ENCODE measurements at regions not wholly inside any gene's neighbourhood (a gene's known extent, or its start where the extent isn't known, plus 50 kb on each side); places are given as distances from the start of the nearest gene placed in this dataset.

- no peak for DNase-seq
Observed at GRCh38 chr5:74420947-74421346, 219.6 kb downstream of the ENC1 start.

GRCh38 chr5:74420220-74420619, 220.3 kb downstream of the ENC1 start:
- no peak for DNase-seq

- DNase-seq: no peak
Observed at GRCh38 chr5:74419468-74419867, 221.1 kb downstream of the ENC1 start.

DNA sequence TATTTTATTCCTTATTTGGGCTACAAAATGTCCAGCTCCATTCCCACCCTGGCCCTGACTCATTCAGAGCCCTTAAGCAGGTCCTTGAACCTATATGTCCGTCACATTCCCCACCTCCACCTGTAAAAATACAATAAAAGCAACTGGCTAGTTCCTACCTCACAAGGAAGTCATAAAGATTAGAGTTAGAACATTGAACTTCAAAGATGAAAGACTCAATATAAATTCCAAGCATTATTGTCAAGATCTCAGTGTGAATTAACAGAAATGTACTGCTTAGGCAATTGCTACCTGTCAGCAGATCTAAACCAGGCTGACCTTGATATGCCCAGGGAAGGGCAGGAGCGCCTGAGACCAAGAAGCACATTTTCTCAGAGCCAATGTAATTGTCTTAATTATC, 221.8 kb downstream of the ENC1 start:
- DNase-seq: no peak

GRCh38 chr5:74418261-74418660, 222.3 kb downstream of the ENC1 start:
- no peak for DNase-seq

GRCh38 chr5:74415695-74416102, 224.8 kb downstream of the ENC1 start:
- DNase-seq: peak; percentile 42

GRCh38 chr5:74414228-74414627, 226.3 kb downstream of the ENC1 start:
- no peak for DNase-seq

DNA sequence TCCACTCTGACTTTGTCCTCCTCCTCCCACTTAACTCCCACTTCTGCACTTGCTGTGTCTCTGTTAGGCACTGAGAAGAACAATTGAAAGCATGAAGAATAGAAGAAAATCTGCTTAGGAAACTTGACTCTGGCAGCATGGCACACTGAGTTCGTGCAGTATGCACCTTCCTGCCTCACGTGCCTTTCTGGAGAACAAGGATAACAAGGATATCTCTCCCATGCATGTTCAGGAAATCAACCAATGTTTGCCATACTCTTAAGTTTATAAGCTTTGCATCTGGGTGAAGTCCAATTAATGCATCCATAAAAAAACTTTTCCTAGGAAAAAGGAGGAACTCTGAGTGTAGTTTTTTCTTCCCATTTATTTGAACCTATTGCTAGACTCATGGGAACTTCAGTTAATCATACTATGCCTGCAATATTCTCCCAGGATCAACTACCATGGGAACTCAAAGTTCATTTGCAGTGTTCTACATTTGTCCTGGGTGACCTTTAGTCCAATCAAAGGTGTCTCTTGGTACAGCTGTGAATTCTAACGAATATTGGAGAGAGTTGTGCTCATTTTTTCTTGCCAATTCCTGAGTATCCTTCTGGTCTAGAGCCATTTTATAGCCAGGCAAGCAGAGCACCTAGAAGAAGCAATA, 227.0 kb downstream of the ENC1 start:
- no peak for DNase-seq

DNA sequence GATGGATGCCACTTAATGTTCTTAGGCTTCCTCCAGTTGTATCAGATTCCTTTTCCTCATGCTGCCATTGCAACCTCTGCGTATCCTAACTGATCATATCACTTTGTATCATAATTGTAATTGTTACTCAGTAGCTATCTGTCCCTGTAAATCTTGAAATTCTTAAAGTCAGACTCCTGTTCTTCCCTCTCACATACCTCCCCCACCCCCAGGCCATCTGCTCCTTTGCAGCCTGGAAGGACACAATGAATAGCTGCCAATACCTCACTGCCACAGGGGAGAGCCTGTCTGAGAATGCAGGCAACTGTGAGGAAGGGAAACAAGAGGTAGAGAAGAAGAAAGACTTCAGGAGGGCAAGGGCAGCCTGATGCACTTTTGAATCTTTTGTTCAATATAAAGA, 228.5 kb downstream of the ENC1 start:
- DNase-seq: no peak

DNA sequence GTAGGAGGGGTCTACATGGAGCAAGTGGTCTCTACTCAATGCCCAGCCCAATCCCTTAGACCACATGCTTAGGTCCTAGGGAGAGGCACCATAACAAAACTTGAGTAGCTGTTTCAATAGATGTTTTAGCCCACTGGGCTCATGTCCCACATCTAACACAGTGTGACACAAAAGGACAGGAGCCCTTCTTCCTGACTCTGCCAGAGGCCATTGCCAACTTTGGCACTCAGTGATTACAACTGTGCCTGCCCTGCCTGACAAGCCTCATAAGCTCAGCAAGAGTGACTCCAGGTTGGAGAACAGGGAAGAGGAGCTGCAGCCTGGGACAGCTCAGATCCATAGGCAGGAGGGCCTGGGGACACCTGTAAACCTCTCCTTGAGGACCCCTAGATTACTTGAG, 230.8 kb downstream of the ENC1 start:
- no peak for DNase-seq

GRCh38 chr5:74409166-74409706, 231.3 kb downstream of the ENC1 start:
- DNase-seq: no peak

GRCh38 chr5:74408150-74409043, 232.1 kb downstream of the ENC1 start:
- DNase-seq: peak; percentile 44

GRCh38 chr5:74407701-74408100, 232.8 kb downstream of the ENC1 start:
- DNase-seq: no peak

DNA sequence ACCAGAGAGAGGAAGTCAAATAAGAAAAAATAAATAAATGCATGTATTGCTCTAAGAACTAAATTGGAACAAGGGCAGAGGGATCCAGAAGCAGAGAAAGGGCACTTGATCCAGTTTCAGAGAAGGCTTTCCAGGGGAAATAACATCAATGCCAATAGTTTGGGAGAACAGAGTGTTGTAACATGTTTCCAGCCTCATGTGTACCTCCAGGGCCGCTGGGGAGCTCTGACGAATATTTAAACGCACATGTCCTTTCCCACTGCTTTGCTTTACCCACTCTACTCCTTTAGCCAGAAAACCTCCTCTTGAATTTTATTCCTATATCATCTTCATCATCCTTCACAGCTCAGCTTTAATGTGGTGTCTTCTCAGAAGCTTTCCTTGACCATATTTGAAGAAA, 233.7 kb downstream of the ENC1 start:
- DNase-seq: no peak

DNA sequence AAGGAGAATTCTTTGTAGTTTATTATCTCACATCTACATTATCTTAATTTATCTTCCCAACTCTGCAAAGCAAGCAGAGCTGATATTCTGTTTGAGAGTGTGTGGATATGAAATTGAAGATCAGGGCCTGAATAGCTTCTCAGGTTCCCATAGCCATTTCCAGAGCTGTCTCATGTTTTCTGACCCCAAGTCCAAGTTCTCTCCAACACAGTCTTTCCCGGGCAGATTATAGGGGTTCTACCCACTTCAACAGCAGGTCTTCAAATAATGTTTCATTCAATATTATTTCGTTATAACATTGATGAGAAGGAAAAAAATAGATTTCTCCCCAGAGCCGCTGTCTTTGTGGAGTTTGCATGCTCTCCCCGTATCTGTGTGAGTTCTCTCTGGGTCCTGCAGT, 234.9 kb downstream of the ENC1 start:
- no peak for DNase-seq

DNA sequence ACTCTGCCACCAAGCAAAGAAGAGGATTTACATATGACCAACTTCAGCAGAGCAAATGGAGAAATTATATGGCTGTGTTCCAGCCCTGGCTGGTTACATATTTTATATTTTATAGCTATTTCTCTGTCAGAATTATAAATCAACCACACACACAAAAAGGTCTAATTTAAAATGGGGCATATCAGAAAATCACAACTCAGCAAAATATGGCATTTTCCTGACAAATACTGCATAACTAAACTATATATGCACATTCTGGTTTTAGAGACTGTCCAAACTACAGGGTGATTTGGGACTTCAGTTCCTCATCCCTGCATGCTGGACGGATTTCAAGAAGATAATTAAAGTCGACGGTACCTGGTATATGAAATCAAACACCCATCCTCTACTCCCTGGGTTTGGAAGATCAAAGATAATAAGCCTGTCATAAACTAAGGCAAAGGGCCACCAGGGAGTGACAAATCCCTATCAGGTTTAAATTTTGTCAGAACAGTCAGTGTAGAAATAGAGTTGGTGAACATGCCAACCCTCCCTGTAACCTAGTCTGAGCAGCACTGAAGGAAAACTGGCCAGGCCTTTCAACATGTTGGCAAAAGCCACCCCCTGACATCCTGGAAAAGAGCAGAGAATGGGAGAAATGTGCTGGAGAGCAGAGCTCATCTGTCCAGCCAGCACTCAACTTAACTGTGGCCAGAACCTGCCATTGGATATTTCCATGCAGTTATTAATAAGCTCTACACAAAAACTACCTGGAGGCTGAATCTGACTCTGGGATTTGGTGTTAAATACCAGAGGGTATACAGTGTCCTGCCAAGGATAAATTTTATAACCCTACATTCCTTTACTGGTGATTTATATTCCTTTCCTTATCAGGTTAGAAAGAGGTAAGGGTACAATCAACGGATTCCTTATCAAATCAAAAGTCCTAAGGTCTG, 235.7 kb downstream of the ENC1 start:
- no peak for DNase-seq

- no peak for DNase-seq
Observed at GRCh38 chr5:74403771-74404170, 236.8 kb downstream of the ENC1 start.

DNA sequence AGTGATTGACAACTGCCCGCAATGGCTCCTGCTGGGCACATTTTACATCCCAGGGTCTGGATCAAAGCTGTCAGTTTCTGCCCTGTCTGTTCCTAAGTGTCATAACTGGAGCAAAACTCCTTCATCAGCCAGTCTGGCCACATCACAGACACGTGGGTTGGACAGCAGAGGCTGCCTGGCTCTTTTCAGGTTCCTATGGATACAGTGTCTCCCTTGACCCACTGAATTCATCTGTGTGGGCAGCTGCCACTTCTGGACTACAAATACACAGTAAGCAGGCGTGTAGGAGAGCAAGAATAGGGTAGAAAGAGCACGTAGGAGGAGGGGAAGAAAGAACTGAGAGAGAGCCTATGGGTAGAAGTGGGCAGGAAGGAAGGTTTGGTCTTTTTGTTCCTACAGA, 238.0 kb downstream of the ENC1 start:
- no peak for DNase-seq

- DNase-seq: no peak
Observed at GRCh38 chr5:74401946-74402320, 238.6 kb downstream of the ENC1 start.

DNA sequence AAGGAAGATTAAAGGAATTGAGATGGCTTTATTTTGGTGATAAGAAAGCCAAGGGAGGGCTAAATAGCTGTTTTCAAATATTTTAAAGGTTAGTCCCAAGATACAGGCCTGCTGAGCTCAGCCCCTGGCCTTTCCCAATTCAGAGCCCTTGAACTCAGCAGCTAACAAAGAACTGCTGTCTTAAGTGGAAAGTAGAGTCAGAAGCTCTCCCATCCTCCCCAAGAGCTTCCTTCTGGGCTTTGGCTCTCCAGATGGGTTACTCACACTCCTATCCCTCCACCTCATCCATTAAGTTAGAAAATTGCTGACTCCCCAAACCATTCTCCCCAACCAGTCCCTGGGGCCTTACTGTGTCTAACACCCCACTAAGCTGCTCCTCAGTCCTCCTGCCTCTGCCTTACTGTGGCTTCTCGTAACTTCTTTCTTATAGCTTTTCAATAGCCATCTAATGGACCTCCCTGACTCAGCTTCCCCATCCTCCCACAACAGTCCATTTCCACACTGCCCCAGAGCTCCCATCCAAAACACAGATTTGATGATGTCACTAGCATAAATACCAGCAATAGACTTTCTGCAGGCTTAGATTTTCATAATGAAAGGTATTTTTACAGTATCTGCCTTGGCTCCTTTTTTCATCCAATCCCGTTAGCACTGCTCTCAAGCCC, 239.1 kb downstream of the ENC1 start:
- no peak for DNase-seq

DNA sequence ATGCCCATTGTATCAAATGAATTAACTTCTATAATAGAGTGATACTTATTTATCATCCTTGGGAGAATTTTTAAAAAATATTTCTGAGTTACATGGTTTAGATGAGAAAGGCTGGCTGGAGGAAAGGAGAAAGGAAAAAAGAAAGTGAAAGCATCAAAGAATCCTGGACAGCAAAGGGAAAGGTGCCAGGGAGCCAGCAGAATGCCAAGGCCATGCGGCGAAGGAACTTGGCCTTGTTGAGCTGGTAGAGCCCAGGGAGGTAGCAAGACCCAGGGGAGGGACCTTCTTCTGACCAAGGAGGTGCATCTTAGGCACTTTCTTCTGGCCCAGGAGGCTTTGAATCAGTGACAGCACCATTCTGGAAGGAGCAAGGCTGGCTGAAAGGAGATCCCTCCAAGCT, 240.5 kb downstream of the ENC1 start:
- no peak for DNase-seq

GRCh38 chr5:74396913-74397622, 243.5 kb downstream of the ENC1 start:
- no peak for DNase-seq
